NCI-H2227 treated with DMSO at 0.1 percent for 48 hours (cell line): ENCODE measurements at regions not wholly inside any gene's neighbourhood (a gene's known extent, or its start where the extent isn't known, plus 50 kb on each side); places are given as distances from the start of the nearest gene placed in this dataset.

Source experiments
- DNase-seq: peaks from one replicate; lab custom pipeline; 2025; lab: John Stamatoyannopoulos, UW

DNA sequence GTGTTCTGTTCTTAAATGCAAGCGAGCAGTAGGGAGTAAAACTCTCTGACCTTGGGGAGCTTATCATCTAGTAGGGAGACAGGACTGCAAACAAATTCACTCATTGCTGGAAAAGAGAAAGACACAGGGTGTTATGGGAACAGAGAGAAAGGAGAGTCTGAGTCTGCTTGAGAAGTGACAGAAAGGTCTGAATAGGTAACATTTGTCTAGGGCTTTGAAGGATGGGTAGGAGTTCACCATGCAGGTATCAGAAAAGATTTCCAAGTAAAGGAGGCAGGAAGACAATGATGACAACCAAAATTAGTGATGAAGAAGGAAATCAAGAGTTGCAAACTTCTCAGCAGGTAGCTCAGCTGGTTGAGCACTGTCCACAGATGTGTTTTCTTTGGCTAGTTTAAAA is 93.6 kb upstream of the GPR139 start:
- DNase-seq = no peak

DNA sequence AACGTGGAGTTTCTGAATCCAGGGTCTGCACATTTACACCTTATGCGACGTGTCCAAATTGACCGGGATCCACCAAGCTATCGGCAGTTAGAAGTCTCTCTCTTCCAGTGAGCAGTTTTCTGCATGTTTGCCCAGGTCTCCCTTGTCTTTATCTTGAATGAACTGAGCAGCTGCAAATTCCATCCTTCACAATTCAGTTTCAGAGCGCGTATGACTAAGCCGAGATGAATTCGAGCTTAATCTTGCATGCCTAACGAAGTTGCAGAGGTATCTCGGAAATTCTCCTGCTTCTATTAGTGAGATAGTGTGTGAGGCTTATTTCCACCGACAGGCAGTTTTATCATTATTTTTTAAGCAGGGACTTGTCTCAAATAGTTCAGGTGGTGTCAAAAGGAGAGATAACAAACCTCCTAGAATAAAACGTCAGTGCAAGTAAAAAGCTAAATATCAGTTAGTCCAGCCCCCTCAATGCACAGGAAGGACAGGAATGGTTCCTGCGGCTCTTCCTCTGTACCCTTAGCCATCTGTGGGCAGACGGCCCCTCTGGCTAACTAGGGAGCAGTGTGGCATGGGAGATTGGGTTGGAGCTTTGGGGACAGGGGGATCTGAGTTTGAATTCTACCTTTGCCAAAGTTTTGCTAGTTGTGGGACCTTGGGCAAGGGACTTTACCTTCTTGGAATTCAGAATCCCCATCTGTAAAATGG is 93.0 kb upstream of the GPR139 start:
- no peak for DNase-seq

DNA sequence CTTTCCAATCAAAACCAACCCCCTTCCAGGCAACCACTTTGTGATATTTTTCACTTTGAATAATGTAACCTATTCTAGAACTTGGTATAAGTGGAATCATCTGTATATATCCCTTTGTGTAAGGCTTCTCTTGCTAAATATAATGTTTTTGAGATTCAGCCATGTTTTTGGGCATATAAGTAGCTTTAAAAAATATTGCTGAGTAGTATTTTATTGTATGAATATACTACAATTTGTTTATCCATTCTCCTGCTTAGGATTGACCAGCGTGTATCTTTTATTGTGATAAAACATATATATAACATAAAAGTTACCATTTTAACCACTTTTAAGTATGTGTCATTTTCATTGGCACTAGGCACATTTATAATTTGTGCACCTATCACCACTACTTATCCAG is 79.8 kb upstream of the GPR139 start:
- no peak for DNase-seq

DNA sequence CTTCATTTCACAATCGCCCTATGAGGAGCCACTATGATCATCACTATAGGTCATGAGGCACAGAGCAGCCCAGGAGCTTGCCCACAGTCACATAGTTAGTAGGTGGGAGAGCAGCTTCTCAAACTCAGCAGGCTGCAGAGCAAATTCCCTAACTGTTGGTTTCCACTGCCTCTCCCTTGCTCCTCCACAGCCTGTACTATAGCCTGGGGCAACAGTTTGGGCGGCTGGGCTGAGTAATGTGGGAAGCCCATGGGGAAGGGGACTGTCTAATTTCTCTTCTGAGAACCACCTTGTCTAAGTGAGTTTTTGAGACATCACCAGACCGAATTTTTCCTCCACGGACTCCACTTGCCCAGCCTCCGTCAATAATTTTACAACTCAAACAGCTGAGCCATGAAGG is 73.4 kb upstream of the GPR139 start:
- no peak for DNase-seq

- no peak for DNase-seq
These were observed 68.3 kb upstream of the GPR139 start for GRCh38 chr16:20141956-20142355.

- no peak for DNase-seq
These were observed 64.2 kb upstream of the GPR139 start for GRCh38 chr16:20137909-20138308.

DNA sequence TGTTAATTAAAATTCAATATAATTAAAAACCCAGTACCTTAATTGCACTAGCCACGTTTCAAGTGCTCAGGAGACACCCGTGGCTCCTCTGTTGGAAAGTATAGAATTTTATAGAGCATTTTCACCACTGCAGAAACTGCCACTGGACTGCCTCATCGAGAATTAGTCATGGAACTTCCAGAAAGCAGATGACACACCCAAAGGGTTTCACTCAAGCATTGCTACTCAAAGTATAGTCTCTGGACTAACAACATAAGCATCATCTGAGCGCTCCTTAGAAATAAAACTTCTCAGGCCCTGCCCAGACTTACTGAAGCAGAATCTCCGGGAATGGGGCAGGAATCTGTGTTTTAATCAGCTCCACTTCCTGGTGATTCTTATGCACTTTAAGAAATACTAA is 63.5 kb upstream of the GPR139 start:
- no peak for DNase-seq

DNA sequence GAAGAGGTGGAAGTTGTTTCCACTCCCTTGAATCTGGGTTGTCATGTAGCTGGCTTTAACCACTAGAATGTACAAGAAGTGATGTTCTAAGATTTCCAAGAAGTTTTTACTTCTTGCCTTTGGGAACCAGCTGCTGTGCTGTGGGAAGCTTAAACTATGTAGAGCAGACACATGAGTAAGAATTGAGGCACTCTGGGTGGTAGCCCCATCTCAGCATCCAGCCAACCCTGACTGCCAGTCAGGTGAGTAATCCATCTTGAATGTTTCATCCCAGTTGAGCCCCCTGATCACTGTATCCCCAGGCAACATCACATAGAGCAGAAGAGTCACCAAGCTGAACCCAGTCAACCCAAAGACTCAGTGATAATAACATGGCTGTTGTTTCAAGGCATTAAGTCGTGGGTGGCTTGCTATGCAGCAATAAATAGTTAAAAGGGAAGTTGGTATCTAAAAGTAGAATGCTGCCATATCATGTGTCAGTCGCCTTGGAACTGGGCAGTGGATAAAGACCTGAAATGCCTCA is 62.8 kb upstream of the GPR139 start:
- DNase-seq = no peak

DNA sequence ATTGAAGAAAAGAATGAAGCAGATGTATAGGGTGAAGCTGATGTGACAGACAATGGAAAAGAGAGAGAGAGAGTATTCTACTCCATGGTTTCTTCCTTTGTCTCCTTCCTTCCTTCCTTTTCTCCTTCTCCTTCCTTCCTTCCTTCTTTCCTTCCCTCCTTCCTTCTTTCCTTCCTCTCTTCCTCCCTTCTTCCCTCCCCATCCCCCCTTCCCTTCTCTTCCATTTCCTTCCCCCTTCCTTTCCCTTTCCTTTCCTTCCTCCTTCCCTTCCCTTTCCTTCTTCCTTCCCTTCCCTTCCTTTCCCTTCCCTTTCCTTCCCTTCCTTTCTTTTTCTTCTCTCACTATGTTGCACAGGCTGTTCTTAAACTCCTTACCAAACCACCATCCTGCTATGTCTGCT is 55.7 kb upstream of the GPR139 start:
- DNase-seq = no peak
